WI38 (cell line): ENCODE measurements at regions not wholly inside any gene's neighbourhood (a gene's known extent, or its start where the extent isn't known, plus 50 kb on each side); places are given as distances from the start of the nearest gene placed in this dataset.

Experiments used
- H3K4me3 ChIP-seq: 2 replicates; pipeline ENCODE4 v1.5.1; 2011; ENCODE audit warnings: low read depth, mild to moderate bottlenecking, control low read depth, low read length
- TF ChIP-seq, protein P1 (sequence below): IDR thresholded peaks from 2 replicates; pipeline ENCODE4 v1.5.1; 2012; ENCODE audit warnings: low read depth, mild to moderate bottlenecking, control low read depth, low read length

DNA sequence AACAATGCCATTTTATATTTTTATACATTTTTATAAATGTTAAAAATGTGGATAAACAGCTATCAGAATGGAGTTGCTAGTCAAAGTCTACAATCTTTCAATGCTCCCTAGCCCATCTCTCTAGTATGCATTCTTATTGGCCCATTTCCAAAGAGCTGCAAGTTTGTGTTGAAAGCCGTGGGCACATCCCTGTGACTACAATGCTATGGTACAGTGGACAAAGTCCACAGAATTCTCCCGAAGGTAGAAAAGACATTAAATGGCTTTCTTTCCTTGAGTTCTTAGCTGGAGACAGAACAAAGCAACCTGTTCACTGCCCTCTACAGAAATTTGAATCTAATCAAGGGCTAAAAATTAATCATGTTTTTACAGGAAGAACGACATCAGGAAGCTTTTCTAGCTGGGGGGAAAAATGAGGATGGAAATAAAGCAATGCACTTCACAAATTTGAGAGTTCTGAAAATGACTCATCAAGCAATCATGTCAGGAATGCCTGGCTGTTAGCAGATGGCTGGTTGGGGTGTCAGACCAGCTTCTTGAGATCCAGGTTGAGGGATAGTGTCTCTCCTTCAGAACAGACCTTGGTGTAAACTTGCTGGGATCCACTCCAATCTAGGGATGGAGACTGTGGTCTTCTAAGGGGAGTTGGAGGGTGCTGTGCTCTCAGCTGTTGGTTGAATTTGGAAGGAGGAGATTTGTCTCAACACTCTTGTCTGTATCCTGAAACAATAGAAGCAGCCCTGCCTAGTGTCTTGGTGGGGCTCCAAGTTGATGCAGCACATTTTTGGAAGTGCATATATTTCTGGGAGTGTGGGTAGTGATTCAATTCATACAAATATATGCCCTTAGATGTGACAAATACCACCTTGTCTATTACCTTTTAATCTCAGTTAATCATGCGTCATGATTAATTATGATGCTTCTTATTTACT lies 143.4 kb upstream of the PHACTR1 start:
- TF ChIP-seq, protein P1, sequence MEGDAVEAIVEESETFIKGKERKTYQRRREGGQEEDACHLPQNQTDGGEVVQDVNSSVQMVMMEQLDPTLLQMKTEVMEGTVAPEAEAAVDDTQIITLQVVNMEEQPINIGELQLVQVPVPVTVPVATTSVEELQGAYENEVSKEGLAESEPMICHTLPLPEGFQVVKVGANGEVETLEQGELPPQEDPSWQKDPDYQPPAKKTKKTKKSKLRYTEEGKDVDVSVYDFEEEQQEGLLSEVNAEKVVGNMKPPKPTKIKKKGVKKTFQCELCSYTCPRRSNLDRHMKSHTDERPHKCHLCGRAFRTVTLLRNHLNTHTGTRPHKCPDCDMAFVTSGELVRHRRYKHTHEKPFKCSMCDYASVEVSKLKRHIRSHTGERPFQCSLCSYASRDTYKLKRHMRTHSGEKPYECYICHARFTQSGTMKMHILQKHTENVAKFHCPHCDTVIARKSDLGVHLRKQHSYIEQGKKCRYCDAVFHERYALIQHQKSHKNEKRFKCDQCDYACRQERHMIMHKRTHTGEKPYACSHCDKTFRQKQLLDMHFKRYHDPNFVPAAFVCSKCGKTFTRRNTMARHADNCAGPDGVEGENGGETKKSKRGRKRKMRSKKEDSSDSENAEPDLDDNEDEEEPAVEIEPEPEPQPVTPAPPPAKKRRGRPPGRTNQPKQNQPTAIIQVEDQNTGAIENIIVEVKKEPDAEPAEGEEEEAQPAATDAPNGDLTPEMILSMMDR: no peak
- no peak overlapping the region for H3K4me3 ChIP-seq

DNA sequence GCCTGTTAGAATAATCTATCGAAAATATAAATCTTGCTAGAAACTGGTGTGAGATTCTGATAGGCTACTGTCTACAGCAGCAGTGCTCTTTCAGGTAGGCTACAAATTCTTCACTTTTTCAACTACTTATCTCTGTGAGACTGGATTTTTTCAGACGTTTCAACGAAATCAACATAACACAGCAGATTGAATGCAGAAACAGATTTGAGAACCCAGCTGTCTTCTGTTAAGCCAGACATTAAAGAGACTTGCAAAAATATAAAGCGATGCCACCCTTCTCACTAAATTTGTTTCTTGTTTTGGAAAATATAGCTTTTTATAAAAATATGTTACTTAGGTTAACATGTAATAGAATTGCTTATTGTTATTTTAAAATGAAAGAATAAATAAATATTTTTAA lies 140.6 kb upstream of the PHACTR1 start:
- no peak overlapping the region for H3K4me3 ChIP-seq
- TF ChIP-seq, protein P1: no peak

DNA sequence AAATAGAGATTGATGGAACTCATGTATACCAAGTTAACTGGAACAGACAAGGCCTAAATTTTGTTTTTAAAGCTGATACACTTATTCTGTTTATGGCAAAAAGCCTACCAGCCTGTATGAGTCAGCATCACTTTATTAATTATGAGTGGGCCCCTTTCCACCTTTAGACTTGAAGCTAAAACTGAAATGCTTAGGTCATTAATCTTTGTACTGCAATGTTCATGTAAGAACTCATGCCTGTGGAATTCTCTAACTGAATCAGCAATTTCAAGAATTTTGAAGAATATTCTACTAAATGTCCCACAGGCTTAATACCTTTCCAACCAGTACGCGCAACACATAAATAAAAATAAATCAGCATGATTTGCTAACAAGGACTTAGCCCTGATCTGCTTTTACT lies 140.2 kb upstream of the PHACTR1 start:
- H3K4me3 ChIP-seq: no peak overlapping the region

DNA sequence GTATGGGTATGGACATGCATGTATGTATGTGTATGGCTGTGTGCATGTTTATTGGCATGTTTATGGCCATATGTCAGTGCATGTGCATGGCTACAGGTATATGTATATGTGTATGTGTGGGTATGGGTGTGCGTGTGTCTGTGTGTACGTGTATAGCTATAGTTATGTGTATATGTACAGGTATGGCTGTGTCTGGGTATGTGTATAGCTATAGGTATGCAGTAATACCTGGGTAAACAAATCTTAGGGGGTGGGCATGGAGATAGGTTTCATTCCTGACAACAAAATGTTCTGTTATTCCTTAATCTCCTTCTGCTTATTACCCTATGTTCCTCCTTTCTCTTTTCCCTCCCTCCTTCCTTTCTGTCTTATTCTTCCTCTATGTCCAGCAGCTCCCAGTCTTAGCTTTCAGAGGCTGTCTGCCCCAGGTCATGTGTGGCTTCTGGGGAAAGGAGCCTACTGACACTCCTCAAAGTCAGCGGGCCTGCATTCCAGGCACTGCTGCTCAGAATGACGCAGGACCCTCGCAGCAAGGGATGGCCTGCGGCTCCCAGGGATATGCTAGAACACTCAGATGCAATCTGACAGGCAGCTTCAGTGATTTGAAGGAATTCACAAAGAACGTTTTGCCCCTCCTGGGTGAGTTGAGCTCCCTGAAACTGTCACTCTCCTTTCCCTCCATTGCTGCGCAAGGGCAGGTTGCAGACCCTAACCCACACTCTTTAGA lies 139.3 kb upstream of the PHACTR1 start:
- TF ChIP-seq, protein P1: no peak
- no peak overlapping the region for H3K4me3 ChIP-seq

More for the DNA sequence above, 140.2 kb upstream of the PHACTR1 start:
- TF ChIP-seq, protein P1: no peak

DNA sequence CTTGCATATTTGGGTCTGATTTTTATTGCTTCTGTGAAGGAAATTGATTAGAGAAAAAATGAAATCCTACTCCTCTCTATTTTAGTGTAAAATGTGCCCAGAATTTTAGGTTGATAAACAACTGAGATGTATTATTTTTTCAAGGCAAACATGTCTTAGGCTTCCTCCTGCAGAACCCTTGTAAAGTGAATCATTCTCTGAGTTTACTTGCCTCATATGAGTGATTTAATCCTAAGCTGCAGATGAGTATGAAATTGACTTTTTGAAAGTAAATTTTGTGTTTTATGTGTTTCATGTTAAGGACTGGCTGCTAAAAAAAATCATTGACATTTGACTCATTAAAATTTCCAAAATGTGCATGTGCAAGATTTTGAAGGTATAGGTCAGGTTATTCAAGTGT lies 138.5 kb upstream of the PHACTR1 start:
- no peak overlapping the region for H3K4me3 ChIP-seq
- TF ChIP-seq, protein P1: no peak

DNA sequence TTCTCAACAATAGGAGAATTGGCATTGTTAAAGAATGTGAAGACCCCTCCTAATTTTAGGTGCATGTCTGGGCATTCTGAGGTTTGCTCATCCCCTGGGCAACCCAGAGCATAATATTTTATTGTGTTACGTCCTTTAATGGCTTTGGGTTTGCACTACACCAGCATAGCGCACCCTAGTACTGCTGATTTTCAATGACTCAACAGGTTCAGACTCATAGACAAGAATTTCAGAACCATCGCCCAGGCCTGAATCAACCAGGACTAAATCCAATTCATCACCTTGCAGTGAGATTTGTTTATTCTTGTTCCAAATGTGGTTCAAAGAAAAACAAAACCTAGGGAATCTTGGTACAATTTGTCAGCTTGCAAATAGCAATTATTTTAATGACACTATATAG lies 137.8 kb upstream of the PHACTR1 start:
- TF ChIP-seq, protein P1: no peak
- no peak overlapping the region for H3K4me3 ChIP-seq

DNA sequence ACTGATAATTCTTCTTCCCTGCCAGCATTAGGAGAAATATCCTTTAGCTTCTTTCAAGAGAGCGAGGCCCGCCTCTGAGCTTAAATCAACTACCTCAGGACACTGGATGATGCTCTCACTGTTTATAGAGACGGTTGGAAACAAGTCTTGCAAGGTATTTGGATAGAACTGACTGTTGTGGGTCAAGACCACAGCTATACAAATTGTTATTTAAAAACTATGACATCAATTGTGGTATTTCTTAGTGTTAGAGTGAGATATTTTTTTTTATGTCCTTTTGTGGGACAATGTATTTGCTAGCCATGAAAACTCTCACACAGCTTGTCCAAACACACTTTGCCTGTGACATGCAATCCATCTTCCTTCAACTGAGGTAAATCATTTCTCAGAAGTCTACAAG lies 136.3 kb upstream of the PHACTR1 start:
- TF ChIP-seq, protein P1: no peak

More for the DNA sequence above, 136.3 kb upstream of the PHACTR1 start:
- H3K4me3 ChIP-seq: no peak overlapping the region
